LNCAP (cell line): ENCODE measurements at regions not wholly inside any gene's neighbourhood (a gene's known extent, or its start where the extent isn't known, plus 50 kb on each side); places are given as distances from the start of the nearest gene placed in this dataset.

ENCODE experiments used
- CTCF ChIP-seq: fragments of 450-650 bp; IDR thresholded peaks from 2 replicates; pipeline ENCODE4 v1.5.1; 2017; ENCODE audit warnings: mild to moderate bottlenecking

- no peak for TF ChIP-seq CTCF
These were observed 857.2 kb downstream of the SLITRK1 start for GRCh38 chr13:83024955-83025594.

- no peak for TF ChIP-seq CTCF
These were observed 858.0 kb downstream of the SLITRK1 start for GRCh38 chr13:83024232-83024631.

- TF ChIP-seq CTCF: no peak
These were observed 862.3 kb downstream of the SLITRK1 start for GRCh38 chr13:83019986-83020385.

GRCh38 chr13:83009987-83010386 is 872.3 kb downstream of the SLITRK1 start:
- no peak for TF ChIP-seq CTCF

GRCh38 chr13:83008212-83008929 is 873.9 kb downstream of the SLITRK1 start:
- no peak for TF ChIP-seq CTCF

DNA sequence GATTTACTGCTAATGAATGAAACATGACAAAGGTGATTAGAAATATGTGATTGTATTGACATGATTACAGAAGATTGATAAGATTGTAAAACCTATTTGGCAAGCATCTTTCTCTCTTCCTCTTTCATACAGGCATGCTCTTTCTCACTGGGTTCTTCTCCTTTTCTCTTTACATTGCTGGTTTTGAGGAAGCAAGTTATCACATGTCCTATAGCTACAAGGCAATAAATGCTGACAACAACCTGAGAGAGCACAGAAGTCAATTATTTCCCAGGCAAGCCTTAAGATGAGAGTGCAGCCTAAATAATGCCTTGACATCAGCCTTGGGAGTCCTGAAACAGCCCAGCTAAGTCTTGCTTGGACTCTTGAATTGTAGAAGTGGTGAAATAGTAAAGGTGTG is 875.0 kb downstream of the SLITRK1 start:
- no peak for TF ChIP-seq CTCF

- no peak for TF ChIP-seq CTCF
These were observed 879.1 kb downstream of the SLITRK1 start for GRCh38 chr13:83003185-83003584.
